HG03571 (cell line): ENCODE measurements at regions not wholly inside any gene's neighbourhood (a gene's known extent, or its start where the extent isn't known, plus 50 kb on each side); places are given as distances from the start of the nearest gene placed in this dataset.

Experiments used
- ATAC-seq: cut with Tn5 transposase; IDR thresholded peaks from one replicate; pipeline ENCODE4 v1.9.1; 2021; ENCODE audit not compliant: unreplicated experiment

DNA sequence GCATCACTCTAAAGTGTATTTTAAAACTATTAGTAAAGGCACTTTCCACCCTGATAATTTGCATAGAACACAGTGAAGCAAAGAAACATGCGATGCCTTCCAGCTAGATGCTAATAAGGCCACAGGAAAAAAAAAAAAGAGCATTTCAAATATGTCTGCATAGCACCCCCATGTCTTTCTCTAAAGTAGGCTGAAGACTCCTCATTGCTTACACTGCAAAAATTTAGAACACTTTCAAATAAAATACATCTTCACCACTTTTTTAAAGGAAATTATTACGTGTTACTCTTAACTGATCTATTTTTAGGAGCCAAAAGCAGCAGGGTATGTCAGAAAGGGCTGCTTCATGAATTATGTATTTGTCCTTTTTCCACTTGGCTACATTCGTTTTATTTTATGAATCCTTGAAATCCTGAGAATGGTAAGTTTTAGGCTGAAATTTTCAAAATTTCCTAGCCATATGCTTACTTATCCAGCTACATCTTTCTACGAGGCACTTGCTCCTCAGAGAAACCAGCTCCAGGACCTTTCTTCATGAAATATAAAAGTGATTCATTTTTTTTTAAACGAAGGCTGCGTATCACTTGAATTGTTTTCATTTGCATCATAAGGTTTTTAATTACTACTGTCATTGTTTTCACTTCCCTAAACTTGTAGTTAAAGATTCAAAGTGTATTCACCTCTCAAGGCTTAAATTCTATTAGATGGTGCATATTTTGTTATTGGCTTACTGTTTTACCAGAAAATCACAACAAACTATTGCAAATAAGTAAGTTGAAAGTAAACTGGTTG lies 513.0 kb downstream of the PTPRC start:
- ATAC-seq = peak; percentile 75

GRCh38 chr1:199152676-199153075 lies 513.8 kb downstream of the PTPRC start:
- no peak for ATAC-seq

GRCh38 chr1:199155166-199156019 lies 516.6 kb downstream of the PTPRC start:
- ATAC-seq = no peak

DNA sequence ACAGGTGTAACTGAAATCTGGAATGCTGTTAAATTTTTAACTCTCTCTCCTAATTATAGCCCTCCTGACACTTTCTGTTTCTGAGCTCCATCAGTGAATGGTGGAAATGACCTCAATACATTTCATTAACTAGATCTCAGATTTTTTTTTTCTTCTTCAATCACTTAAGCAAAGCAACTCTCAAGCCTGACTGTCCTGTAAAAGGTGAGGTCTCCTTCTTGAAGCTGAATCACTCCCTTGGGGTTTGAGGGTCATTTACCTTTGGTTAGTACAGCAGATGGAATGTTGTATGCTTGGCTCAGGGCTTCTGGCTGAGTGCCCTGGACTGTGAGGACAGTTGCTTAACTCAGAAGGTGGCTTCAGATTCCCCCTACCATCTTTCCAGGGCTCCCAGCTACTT lies 518.7 kb downstream of the PTPRC start:
- peak; percentile 38 for ATAC-seq

- ATAC-seq = no peak
Observed at GRCh38 chr1:199160521-199161318, 521.9 kb downstream of the PTPRC start.

GRCh38 chr1:199161319-199161680 lies 522.5 kb downstream of the PTPRC start:
- ATAC-seq = no peak

DNA sequence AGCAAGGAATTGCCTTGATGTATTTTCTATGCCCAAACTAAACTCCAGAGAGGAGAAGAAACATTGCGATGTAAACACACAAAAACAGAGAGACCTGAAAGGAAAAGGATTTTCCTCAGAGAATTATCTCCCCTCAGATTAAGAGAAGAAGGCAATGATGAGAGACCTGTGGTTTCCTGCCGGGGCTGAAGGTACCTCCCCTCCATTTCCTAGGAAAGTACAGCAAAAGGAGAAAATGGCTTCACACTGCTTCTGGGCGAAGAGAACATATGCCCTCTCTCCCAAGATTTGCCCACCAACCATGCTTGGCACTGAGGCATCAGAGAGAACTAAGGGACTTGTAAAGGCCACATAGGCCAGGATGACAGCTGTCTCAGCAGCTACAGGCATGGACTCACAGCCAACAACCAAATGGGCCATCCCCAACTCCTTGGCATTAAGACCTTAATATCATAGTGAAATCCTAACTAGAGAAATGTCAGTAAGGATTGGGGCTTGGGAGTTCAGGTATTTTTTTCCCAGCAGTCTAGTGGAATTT lies 523.0 kb downstream of the PTPRC start:
- no peak for ATAC-seq

- no peak for ATAC-seq
Observed at GRCh38 chr1:199163267-199163666, 524.4 kb downstream of the PTPRC start.

DNA sequence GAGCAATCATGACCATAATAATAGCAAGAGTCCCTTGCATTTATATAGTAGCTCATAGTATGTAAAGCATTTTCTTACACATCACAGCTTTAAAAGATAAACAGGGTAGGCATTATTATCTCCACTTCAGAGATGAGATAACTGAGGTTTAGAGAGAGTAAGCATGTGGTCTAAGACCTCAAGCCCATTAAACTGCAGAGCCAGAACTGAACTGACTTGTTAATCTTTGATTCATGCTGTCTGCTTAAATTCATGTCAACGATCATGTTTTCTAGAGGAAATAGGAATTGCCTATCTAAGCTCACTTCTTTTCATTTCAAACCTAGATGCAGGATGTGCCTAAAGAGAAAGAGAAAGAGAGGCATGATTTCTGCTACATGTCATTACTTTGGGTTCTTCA lies 524.8 kb downstream of the PTPRC start:
- no peak for ATAC-seq

DNA sequence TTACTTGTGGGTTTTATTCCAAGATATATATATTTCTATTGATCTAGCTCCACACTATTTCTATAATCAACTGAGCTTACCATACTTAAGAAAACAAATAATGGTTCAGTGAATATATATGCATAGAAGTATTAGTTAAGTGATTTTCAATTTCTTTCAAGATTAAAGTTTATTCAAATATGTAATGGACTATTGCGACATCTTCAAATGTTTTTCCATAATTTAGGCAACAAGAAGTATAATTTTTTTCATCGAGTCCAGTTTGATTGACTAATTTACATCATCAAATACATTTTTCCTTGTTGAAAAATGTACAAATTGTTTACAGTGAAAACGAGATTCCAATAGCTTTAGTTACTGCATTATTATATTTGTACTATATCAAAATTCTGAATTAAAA lies 528.6 kb downstream of the PTPRC start:
- no peak for ATAC-seq

DNA sequence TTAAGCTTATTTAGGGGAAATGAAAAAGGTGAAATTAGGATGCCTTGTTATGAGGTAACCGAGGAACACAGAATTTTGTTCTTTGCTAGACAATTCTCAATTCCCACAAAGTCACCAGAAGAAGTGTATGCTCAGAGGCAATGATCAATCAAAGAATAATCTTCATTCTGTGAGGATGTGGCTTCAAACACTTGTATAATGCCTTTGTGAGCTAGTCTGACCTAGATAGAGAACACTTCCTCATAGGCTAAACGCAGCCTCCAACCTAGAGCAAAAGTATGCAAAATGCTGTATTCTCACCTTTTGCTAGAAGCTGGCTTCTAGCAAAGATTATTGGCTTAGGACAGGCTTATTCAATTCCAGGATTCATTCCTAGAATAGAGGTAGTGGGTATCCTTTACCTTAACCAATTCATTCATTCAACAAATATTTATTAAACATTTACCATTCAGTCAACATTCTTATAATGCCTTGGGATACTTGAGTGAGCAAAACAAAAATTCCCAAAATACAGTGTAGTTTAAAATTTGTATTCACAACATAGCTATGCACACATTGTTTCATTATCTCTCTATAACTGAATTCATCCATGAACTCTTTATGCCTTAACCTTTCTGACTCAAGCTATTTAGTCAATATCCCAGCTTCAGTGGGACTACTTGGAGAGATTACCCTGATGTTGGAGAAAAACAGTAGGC lies 530.2 kb downstream of the PTPRC start:
- ATAC-seq = no peak

- ATAC-seq = no peak
Observed at GRCh38 chr1:199170711-199171110, 531.9 kb downstream of the PTPRC start.

DNA sequence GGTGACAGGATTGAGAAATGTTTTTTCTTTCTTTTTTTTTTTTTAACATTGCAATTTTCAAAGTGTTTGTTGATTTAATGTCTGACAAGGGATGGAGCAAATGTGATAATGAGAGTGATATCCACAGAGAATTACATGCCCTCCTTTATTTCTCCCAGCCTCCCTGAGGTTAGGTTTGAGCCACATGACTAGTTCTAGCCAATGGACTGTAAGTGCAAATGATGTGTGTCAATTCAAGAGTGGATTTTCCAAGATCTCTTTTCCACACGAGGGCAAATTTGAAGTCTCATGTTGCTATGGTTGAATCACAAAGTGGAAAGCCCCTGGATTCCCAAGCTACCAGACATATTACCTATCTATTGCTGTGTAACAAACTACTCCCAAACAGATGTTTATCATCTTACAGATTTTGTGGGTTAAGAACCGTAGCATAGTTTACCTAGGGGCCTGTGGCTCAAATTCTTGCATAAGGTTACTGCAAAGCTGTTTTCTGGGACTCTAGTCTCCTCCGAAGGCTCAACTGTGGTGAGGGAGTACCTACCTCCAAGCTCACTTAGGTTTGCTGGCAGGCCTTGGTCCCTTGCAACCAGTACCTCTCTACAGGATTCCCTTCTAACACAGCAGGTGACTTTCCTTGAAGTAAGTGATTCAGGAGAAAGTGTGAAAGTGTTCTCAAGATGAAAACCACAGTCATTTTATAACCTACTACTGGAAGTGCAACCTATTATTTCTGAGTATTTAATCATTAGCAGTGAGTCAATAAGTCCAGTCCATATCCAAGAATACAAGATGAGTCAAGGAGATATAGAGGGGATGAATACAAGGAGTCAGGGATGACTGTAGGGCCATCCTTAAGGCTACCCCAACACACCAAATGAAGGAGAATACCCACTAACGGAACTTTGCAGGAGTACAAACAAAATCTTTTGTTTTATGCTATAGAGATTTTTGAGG lies 533.6 kb downstream of the PTPRC start:
- ATAC-seq = no peak

GRCh38 chr1:199173356-199173755 lies 534.5 kb downstream of the PTPRC start:
- ATAC-seq = peak; percentile 96

- ATAC-seq = no peak
Observed at GRCh38 chr1:199174336-199174735, 535.5 kb downstream of the PTPRC start.

DNA sequence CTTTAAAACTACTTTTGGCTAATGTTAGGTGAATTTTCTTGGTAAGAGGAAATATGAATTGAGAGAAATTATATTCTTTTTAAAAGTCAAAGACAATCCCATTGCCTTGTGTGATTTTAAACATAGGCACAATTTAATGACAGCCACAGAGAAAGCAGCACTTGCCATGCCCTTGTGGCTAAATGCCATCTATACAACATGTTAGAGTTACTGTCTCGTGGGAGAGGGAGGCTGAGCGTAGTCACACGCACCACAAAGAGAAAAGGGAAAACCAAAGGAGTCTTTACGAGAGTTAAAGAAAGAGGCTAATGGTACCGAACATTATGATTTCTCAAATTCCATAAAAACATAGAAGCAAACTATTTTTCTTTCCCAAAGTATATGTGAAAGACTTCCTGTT lies 537.9 kb downstream of the PTPRC start:
- ATAC-seq = no peak

- ATAC-seq = no peak
Observed at GRCh38 chr1:199177241-199177640, 538.4 kb downstream of the PTPRC start.

DNA sequence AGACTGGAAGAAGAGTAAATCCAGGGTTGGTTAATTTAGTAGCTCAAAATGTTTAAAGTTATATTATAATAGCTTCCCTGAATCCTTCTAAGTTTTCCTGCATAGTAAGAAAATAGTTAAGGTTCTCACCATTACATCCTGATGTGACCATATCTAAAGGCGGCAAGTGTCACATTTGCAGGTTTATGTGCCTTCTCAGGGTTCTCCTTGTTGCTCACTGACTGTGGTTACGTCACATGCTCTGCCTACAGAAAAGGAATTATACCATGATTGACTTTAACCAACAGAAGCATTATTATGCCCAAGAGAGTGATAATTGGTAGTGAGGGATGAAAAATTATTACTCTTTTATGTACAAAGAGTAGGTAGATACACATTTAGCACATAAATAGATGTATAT lies 539.8 kb downstream of the PTPRC start:
- ATAC-seq = no peak

DNA sequence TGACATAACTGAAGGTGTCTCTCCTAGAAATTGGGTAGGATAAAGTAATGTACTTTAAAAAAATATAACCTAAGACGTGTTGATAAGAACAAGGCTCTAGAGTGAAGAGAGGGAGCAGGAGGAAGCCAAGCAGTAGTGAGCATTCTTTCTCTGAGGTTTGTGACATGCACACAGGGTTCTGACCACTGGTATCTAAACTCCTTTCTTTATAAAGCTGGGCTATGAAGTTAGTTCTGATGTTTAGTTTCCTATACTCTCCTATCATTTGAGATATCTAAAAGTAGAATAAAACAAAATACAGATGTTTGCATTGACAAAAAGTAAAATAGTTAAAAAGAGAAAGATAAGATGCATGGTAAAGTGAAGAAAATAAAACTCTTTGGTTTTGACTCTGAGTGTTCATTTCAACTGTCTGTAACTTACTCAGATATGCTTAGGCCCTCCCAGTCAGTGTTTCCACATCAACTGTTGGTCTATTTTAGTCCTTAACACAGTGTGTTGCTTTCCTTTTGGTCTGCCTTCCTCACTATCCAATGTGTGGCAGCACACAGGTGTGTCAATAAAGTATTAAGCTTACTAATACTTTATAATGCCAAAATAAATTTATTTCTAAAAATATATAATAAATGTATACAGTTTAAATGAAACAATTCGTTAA lies 543.5 kb downstream of the PTPRC start:
- ATAC-seq = no peak
